ENCODE measurements at regions not wholly inside any gene's neighbourhood (a gene's known extent, or its start where the extent isn't known, plus 50 kb on each side); places are given as distances from the start of the nearest gene placed in this dataset.

- Histone ChIP-seq H3K36me3 (ENCODE audit: insufficient read depth, low read length) (no peaks in the 10 kb centered on the region), H3K4me1 (ENCODE audit: insufficient read depth, low read length, poor library complexity, severe bottlenecking) (no peaks in the 10 kb centered on the region), H4K20me1 (ENCODE audit: insufficient read depth, low read length) (no peaks in the 10 kb centered on the region), H2AFZ (ENCODE audit: low read length) (no peak overlapping the region), H3K79me2 (ENCODE audit: insufficient read depth, low read depth, low read length) (no peaks in the 10 kb centered on the region), H3K9me2 (ENCODE audit: insufficient read depth, low read length) (no peaks in the 10 kb centered on the region), H3K4me2 (ENCODE audit: low read length) (no peak overlapping the region), H3K4me3 (ENCODE audit: low read depth, low read length, poor library complexity, severe bottlenecking) (no peak overlapping the region), H3K9me3 (ENCODE audit: low read length) (no peaks in the 10 kb centered on the region), H3K27ac (ENCODE audit: low read depth, low read length, poor library complexity, severe bottlenecking) (no peak overlapping the region)
- POLR2A ChIA-PET = no interaction called here
- TF ChIP-seq EZH2phosphoT487 (IDR thresholded peaks at IDR 0.05; ENCODE audit: borderline replicate concordance, low read depth, low read length) (no peak), CTCF (conservative IDR thresholded peaks at IDR 0.05; ENCODE audit: low read length) (no peak)
- no TSS peak for BruUV-seq (replicated peaks)
- CTCF ChIA-PET (ENCODE audit: unreplicated experiment) = no interaction called here
- intact Hi-C loops (cut with micrococcal nuclease; ENCODE audit: unreplicated experiment) = no loop called here
- no peak for DNase-seq (ENCODE audit: low spot score)
These were observed 107.6 kb upstream of the RGPD4 start for GRCh38 chr2:107719141-107719540.

- BruUV-seq (replicated peaks) = no TSS peak
- no peaks in the 10 kb centered on the region for H3K79me2 ChIP-seq (ENCODE audit: insufficient read depth, low read depth, low read length)
- H3K27ac ChIP-seq (ENCODE audit: low read depth, low read length, poor library complexity, severe bottlenecking) = no peak overlapping the region
- TF ChIP-seq CTCF (conservative IDR thresholded peaks at IDR 0.05; ENCODE audit: low read length) (no peak), EZH2phosphoT487 (IDR thresholded peaks at IDR 0.05; ENCODE audit: borderline replicate concordance, low read depth, low read length) (no peak)
- no peak for DNase-seq (ENCODE audit: low spot score)
- ChIA-PET CTCF (ENCODE audit: unreplicated experiment) (no interaction called here), POLR2A (no interaction called here)
- H3K4me3 ChIP-seq (ENCODE audit: low read depth, low read length, poor library complexity, severe bottlenecking) = no peak overlapping the region
- H2AFZ ChIP-seq (ENCODE audit: low read length) = no peak overlapping the region
- H3K9me2 ChIP-seq (ENCODE audit: insufficient read depth, low read length) = no peaks in the 10 kb centered on the region
- H3K9me3 ChIP-seq (ENCODE audit: low read length) = no peaks in the 10 kb centered on the region
- intact Hi-C loops (cut with micrococcal nuclease; ENCODE audit: unreplicated experiment) = no loop called here
- no peaks in the 10 kb centered on the region for H3K4me1 ChIP-seq (ENCODE audit: insufficient read depth, low read length, poor library complexity, severe bottlenecking)
- H3K36me3 ChIP-seq (ENCODE audit: insufficient read depth, low read length) = no peaks in the 10 kb centered on the region
- H4K20me1 ChIP-seq (ENCODE audit: insufficient read depth, low read length) = no peaks in the 10 kb centered on the region
- no peak overlapping the region for H3K4me2 ChIP-seq (ENCODE audit: low read length)
These were observed 106.9 kb upstream of the RGPD4 start for GRCh38 chr2:107719836-107720235.

- Histone ChIP-seq H3K4me2 (ENCODE audit: low read length) (no peak overlapping the region), H3K79me2 (ENCODE audit: insufficient read depth, low read depth, low read length) (no peaks in the 10 kb centered on the region), H4K20me1 (ENCODE audit: insufficient read depth, low read length) (no peaks in the 10 kb centered on the region), H3K9me2 (ENCODE audit: insufficient read depth, low read length) (no peaks in the 10 kb centered on the region), H3K36me3 (ENCODE audit: insufficient read depth, low read length) (no peaks in the 10 kb centered on the region), H2AFZ (ENCODE audit: low read length) (no peak overlapping the region), H3K9me3 (ENCODE audit: low read length) (no peaks in the 10 kb centered on the region), H3K27ac (ENCODE audit: low read depth, low read length, poor library complexity, severe bottlenecking) (no peak overlapping the region), H3K4me3 (ENCODE audit: low read depth, low read length, poor library complexity, severe bottlenecking) (no peak overlapping the region), H3K4me1 (ENCODE audit: insufficient read depth, low read length, poor library complexity, severe bottlenecking) (no peaks in the 10 kb centered on the region)
- BruUV-seq (replicated peaks) = no TSS peak
- intact Hi-C loops (cut with micrococcal nuclease; ENCODE audit: unreplicated experiment) = no loop called here
- TF ChIP-seq EZH2phosphoT487 (IDR thresholded peaks at IDR 0.05; ENCODE audit: borderline replicate concordance, low read depth, low read length) = no peak
- TF ChIP-seq CTCF (conservative IDR thresholded peaks at IDR 0.05; ENCODE audit: low read length) = no peak
- ChIA-PET POLR2A (no interaction called here), CTCF (ENCODE audit: unreplicated experiment) (no interaction called here)
- no peak for DNase-seq (ENCODE audit: low spot score)
These were observed 105.5 kb upstream of the RGPD4 start for GRCh38 chr2:107721178-107721577.
